ENCODE measurements at regions not wholly inside any gene's neighbourhood (a gene's known extent, or its start where the extent isn't known, plus 50 kb on each side); places are given as distances from the start of the nearest gene placed in this dataset.
A peak's percentile ranks its signal among the peaks of the same experiment; 100 is the strongest.

DNA sequence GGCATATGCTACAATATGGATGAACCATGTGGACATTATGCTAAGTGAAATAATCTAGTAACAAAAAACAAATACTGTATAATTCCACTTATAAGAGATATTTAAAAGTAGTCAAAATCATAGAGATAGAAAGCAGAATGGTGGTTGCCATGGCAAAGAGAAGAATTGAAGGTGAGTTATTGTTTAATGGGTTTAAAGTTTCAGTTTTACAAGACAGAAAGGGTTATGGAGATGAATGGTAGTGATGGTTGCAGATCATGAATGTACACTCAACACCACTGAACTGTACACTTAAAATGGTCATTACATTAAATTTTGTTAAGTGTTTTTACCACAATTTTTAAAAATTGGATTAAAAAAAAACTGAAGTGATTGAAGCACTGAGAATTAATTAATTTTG, 298.2 kb upstream of the ZC3H15 start:
- no peaks in the 10 kb centered on the region for H3K9me3 ChIP-seq (ENCODE audit: control insufficient read depth in 2 of 3, low read length in 3 of 3)
- no peak for DNase-seq

DNA sequence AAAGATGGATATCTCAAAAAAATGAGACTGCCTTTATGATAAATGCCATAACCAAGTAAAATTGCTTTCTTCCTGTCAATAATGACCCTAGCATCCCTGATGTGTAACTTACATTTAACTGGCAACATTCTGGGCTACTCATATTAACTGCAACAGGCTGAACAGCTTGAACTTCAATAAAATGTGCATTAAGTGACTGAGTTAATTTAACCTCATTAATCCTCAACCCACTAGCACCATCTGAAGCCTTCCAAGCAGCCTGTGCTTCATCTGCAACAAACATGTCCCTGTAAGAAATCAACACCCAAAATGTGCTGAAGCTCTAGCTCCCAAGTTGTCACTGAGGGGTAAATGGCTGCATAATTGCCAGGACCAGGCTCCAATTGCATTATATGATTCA, 296.2 kb upstream of the ZC3H15 start:
- H3K4me3 ChIP-seq (ENCODE audit: low read length) = no peak overlapping the region
- POLR2A ChIA-PET = no interaction called here
- H3K9me3 ChIP-seq (ENCODE audit: control insufficient read depth in 2 of 3, low read length in 3 of 3) = no peaks in the 10 kb centered on the region
- Mint-ChIP-seq H3K4me3 (no peak overlapping the region), H3K4me1 (no peaks in the 10 kb centered on the region), H3K27ac (no peak overlapping the region), H3K9me3 (peaks cover 0 to 3% (median 0%) of the 10 kb centered on the region in 11 donors), H3K27me3 (no peaks in the 10 kb centered on the region), H3K36me3 (peaks cover 0 to 22% (median 5%) of the 10 kb centered on the region in 5 donors)
- H3K27me3 ChIP-seq (ENCODE audit: control insufficient read depth in 2 of 2, insufficient read depth in 2 of 2, low read length in 2 of 2) = no peaks in the 10 kb centered on the region
- no peaks in the 10 kb centered on the region for H3K36me3 ChIP-seq (ENCODE audit: control insufficient read depth in 2 of 3, insufficient read depth in 3 of 3, low read length in 3 of 3)
- no peak overlapping the region for H3K27ac ChIP-seq (ENCODE audit: low read depth, low read length)
- CTCF ChIA-PET = no interaction called here
- intact Hi-C loops (cut with micrococcal nuclease) = no loop called here
- DNase-seq (no peak), ATAC-seq (no peak)
- H3K4me1 ChIP-seq (ENCODE audit: control insufficient read depth in 2 of 2, insufficient read depth in 2 of 2, low read length in 2 of 2) = no peaks in the 10 kb centered on the region

More for the DNA sequence above, 298.2 kb upstream of the ZC3H15 start:
- no peaks in the 10 kb centered on the region for H3K27me3 Mint-ChIP-seq
- no peak for ATAC-seq
- intact Hi-C loops (cut with micrococcal nuclease) = no loop called here
- H3K4me3 Mint-ChIP-seq = no peak overlapping the region
- Histone ChIP-seq H3K36me3 (ENCODE audit: control insufficient read depth in 2 of 3, insufficient read depth in 3 of 3, low read length in 3 of 3) (no peaks in the 10 kb centered on the region), H3K4me1 (ENCODE audit: control insufficient read depth in 2 of 2, insufficient read depth in 2 of 2, low read length in 2 of 2) (no peaks in the 10 kb centered on the region), H3K27me3 (ENCODE audit: control insufficient read depth in 2 of 2, insufficient read depth in 2 of 2, low read length in 2 of 2) (no peaks in the 10 kb centered on the region), H3K4me3 (ENCODE audit: low read length) (no peak overlapping the region), H3K27ac (ENCODE audit: low read depth, low read length) (no peak overlapping the region)
- ChIA-PET CTCF (no interaction called here), POLR2A (no interaction called here)
- peaks cover 0 to 22% (median 5%) of the 10 kb centered on the region in 5 donors for H3K36me3 Mint-ChIP-seq
- no peaks in the 10 kb centered on the region for H3K4me1 Mint-ChIP-seq
- H3K27ac Mint-ChIP-seq = no peak overlapping the region
- peaks cover 0 to 3% (median 0%) of the 10 kb centered on the region in 11 donors for H3K9me3 Mint-ChIP-seq

DNA sequence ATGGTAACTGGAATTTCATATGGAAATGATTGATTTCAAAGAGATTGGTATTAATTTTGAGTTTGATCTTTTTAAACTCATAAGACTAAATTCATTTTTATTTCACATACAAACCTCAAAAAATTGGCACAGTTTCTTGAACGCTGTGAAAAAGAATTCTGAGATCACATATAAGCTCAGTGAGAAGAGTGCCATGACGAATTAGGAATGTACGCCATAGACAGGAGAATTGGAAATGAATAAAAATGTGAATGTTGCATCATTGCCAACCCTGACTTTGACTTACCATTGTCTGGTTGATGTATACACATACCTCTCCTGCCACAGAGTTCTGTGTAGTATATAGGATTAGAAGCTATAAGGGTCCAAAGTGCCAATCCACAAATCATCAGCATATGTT, 290.4 kb upstream of the ZC3H15 start:
- intact Hi-C loops (cut with micrococcal nuclease) = no loop called here
- Mint-ChIP-seq H3K4me3 (no peak overlapping the region), H3K36me3 (peaks cover 0 to 12% (median 4%) of the 10 kb centered on the region in 5 donors), H3K27ac (no peak overlapping the region), H3K4me1 (no peaks in the 10 kb centered on the region), H3K9me3 (no peaks in the 10 kb centered on the region), H3K27me3 (no peaks in the 10 kb centered on the region)
- DNase-seq (no peak), ATAC-seq (no peak)
- H3K9me3 ChIP-seq (ENCODE audit: control insufficient read depth in 2 of 3, low read length in 3 of 3) = no peaks in the 10 kb centered on the region
- H3K27ac ChIP-seq (ENCODE audit: low read depth, low read length) = no peak overlapping the region
- ChIA-PET CTCF (no interaction called here), POLR2A (no interaction called here)
- H3K4me3 ChIP-seq (ENCODE audit: low read length) = no peak overlapping the region
- H3K4me1 ChIP-seq (ENCODE audit: control insufficient read depth in 2 of 2, insufficient read depth in 2 of 2, low read length in 2 of 2) = no peaks in the 10 kb centered on the region
- H3K27me3 ChIP-seq (ENCODE audit: control insufficient read depth in 2 of 2, insufficient read depth in 2 of 2, low read length in 2 of 2) = no peaks in the 10 kb centered on the region
- no peaks in the 10 kb centered on the region for H3K36me3 ChIP-seq (ENCODE audit: control insufficient read depth in 2 of 3, insufficient read depth in 3 of 3, low read length in 3 of 3)

DNA sequence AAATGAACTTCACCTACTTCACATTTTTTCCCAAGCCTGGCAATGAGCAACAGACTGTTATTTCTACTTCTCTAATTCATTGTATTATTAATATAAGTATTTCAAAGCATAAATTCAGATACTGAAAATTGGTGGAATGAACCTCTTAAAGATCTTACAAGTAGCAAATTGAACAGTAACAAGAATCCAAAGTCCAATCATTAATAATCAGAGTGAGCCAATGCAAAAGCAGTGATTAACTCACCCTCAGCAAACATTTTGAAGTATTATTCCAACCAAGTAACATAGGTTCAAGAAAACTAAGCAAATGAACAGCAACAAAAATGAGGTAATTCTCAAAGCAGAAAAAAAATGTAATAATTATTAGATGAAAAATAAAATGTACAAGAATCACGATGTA, 288.1 kb upstream of the ZC3H15 start:
- Mint-ChIP-seq H3K4me1 (peaks cover 0 to 6% (median 1%) of the 10 kb centered on the region in 7 donors), H3K27ac (no peak overlapping the region), H3K36me3 (peaks cover 0 to 8% (median 0%) of the 10 kb centered on the region in 5 donors), H3K27me3 (no peaks in the 10 kb centered on the region), H3K9me3 (no peaks in the 10 kb centered on the region), H3K4me3 (no peak overlapping the region)
- Histone ChIP-seq H3K27me3 (ENCODE audit: control insufficient read depth in 2 of 2, insufficient read depth in 2 of 2, low read length in 2 of 2) (no peaks in the 10 kb centered on the region), H3K4me1 (ENCODE audit: control insufficient read depth in 2 of 2, insufficient read depth in 2 of 2, low read length in 2 of 2) (no peaks in the 10 kb centered on the region), H3K4me3 (ENCODE audit: low read length) (no peak overlapping the region), H3K36me3 (ENCODE audit: control insufficient read depth in 2 of 3, insufficient read depth in 3 of 3, low read length in 3 of 3) (no peaks in the 10 kb centered on the region), H3K9me3 (ENCODE audit: control insufficient read depth in 2 of 3, low read length in 3 of 3) (no peaks in the 10 kb centered on the region), H3K27ac (ENCODE audit: low read depth, low read length) (no peak overlapping the region)
- POLR2A ChIA-PET = no interaction called here
- DNase-seq (no peak), ATAC-seq (no peak)
- intact Hi-C loops (cut with micrococcal nuclease) = no loop called here
- CTCF ChIA-PET = no interaction called here

DNA sequence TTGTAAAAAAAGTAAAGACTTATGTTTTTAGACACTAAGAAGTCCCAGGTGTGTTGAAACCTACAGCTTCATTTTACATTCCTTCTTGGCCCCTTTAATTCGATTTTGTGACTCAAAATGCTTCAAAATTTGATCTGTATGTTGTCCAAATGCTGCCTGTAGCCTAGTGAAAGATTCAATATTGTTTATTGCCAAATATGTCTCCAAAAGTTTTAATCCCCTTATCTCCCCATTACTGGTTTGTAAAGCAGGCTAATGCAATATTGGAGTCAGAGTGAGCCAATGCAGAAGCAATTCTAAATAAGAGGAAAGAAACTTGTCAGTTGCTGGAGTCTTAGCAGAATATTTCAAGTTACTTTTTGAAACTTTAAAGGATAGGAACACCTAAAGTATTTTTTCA, 287.0 kb upstream of the ZC3H15 start:
- no peak overlapping the region for H3K4me3 Mint-ChIP-seq
- Histone ChIP-seq H3K9me3 (ENCODE audit: control insufficient read depth in 2 of 3, low read length in 3 of 3) (no peaks in the 10 kb centered on the region), H3K27ac (ENCODE audit: low read depth, low read length) (no peak overlapping the region), H3K4me3 (ENCODE audit: low read length) (no peak overlapping the region), H3K27me3 (ENCODE audit: control insufficient read depth in 2 of 2, insufficient read depth in 2 of 2, low read length in 2 of 2) (no peaks in the 10 kb centered on the region), H3K4me1 (ENCODE audit: control insufficient read depth in 2 of 2, insufficient read depth in 2 of 2, low read length in 2 of 2) (no peaks in the 10 kb centered on the region), H3K36me3 (ENCODE audit: control insufficient read depth in 2 of 3, insufficient read depth in 3 of 3, low read length in 3 of 3) (no peaks in the 10 kb centered on the region)
- no peak overlapping the region for H3K27ac Mint-ChIP-seq
- H3K4me1 Mint-ChIP-seq = peaks cover 0 to 9% (median 5%) of the 10 kb centered on the region in 7 donors
- DNase-seq (no peak), ATAC-seq (no peak)
- no peaks in the 10 kb centered on the region for H3K27me3 Mint-ChIP-seq
- POLR2A ChIA-PET = no interaction called here
- CTCF ChIA-PET = interaction anchor here (0.9 kb wide), 1 partner anchor 9 kb away, joined by 4 read pairs; no protein-coding TSS in a partner anchor
- H3K9me3 Mint-ChIP-seq = no peaks in the 10 kb centered on the region
- intact Hi-C loops (cut with micrococcal nuclease) = no loop called here
- H3K36me3 Mint-ChIP-seq = peaks cover 0 to 8% (median 0%) of the 10 kb centered on the region in 5 donors

DNA sequence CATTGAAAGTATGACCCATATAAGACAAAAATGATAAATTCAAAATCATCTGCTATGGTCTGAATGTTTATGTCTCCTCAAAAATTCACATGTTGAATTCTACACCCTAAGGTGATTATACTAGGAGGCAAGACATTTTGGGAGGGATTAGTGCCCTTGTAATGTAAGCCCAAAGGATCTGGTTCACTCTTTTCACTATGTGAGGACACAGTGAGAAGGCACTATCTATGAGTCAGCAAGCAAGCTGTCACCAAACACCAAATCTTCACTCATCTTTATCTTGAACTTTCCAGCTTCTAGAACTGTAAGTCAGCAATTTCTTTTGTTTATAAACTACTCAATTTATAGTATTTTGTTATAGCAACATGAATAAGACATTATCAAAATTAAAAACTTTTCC, 284.7 kb upstream of the ZC3H15 start:
- Mint-ChIP-seq H3K36me3 (no peaks in the 10 kb centered on the region), H3K9me3 (no peaks in the 10 kb centered on the region), H3K4me3 (no peak overlapping the region), H3K4me1 (peaks cover 0 to 10% (median 5%) of the 10 kb centered on the region in 7 donors), H3K27me3 (no peaks in the 10 kb centered on the region), H3K27ac (no peak overlapping the region)
- DNase-seq (no peak), ATAC-seq (no peak)
- no peaks in the 10 kb centered on the region for H3K36me3 ChIP-seq (ENCODE audit: control insufficient read depth in 2 of 3, insufficient read depth in 3 of 3, low read length in 3 of 3)
- no peak overlapping the region for H3K27ac ChIP-seq (ENCODE audit: low read depth, low read length)
- no peaks in the 10 kb centered on the region for H3K27me3 ChIP-seq (ENCODE audit: control insufficient read depth in 2 of 2, insufficient read depth in 2 of 2, low read length in 2 of 2)
- H3K4me3 ChIP-seq (ENCODE audit: low read length) = no peak overlapping the region
- CTCF ChIA-PET = no interaction called here
- intact Hi-C loops (cut with micrococcal nuclease) = no loop called here
- POLR2A ChIA-PET = no interaction called here
- H3K4me1 ChIP-seq (ENCODE audit: control insufficient read depth in 2 of 2, insufficient read depth in 2 of 2, low read length in 2 of 2) = no peaks in the 10 kb centered on the region
- no peaks in the 10 kb centered on the region for H3K9me3 ChIP-seq (ENCODE audit: control insufficient read depth in 2 of 3, low read length in 3 of 3)

DNA sequence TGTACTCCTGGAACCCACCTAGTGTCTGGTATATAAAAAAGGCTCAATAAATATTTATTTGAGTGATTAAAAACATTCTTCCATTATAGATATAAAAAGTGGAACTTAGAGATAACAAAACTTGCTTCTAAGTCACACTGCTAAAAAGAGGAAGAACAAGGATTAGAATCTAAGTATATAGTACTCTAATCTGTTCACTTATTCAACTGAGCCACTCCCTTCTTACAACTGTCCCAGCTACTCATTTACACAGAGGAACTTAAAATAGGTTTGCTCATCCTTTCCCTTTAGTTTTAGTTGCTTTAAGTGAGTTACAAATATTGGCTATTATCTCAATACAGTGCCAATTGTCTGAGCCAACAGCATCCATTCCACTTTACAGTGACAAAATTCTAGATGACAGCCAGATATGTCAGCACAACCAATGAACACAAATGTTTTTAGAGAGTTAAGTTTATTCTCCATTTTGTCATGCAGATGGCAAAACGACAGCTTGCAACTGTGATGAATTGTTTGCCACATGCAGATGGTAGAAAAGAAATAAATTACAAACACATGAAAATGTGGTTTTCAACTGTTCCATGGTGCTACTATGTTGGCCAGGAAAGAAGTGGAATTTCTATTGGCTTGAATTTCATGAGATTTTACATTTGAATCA, 280.7 kb upstream of the ZC3H15 start:
- CTCF ChIA-PET = no interaction called here
- no peak overlapping the region for H3K27ac ChIP-seq (ENCODE audit: low read depth, low read length)
- no peak overlapping the region for H3K4me3 ChIP-seq (ENCODE audit: low read length)
- H3K4me3 Mint-ChIP-seq = no peak overlapping the region
- no peaks in the 10 kb centered on the region for H3K9me3 Mint-ChIP-seq
- H3K4me1 ChIP-seq (ENCODE audit: control insufficient read depth in 2 of 2, insufficient read depth in 2 of 2, low read length in 2 of 2) = no peaks in the 10 kb centered on the region
- H3K27me3 ChIP-seq (ENCODE audit: control insufficient read depth in 2 of 2, insufficient read depth in 2 of 2, low read length in 2 of 2) = no peaks in the 10 kb centered on the region
- H3K36me3 ChIP-seq (ENCODE audit: control insufficient read depth in 2 of 3, insufficient read depth in 3 of 3, low read length in 3 of 3) = no peaks in the 10 kb centered on the region
- intact Hi-C loops (cut with micrococcal nuclease) = no loop called here
- H3K4me1 Mint-ChIP-seq = peaks cover 0 to 10% (median 5%) of the 10 kb centered on the region in 7 donors
- H3K9me3 ChIP-seq (ENCODE audit: control insufficient read depth in 2 of 3, low read length in 3 of 3) = no peaks in the 10 kb centered on the region
- H3K36me3 Mint-ChIP-seq = peaks cover 0 to 3% (median 0%) of the 10 kb centered on the region in 5 donors
- ATAC-seq (peak; percentile 65), DNase-seq (no peak)
- no peak overlapping the region for H3K27ac Mint-ChIP-seq
- H3K27me3 Mint-ChIP-seq = no peaks in the 10 kb centered on the region
- POLR2A ChIA-PET = no interaction called here

Data from naive thymus-derived CD4-positive, alpha-beta T cell (primary cell).